ENCODE measurements at regions not wholly inside any gene's neighbourhood (a gene's known extent, or its start where the extent isn't known, plus 50 kb on each side); places are given as distances from the start of the nearest gene placed in this dataset.

DNA sequence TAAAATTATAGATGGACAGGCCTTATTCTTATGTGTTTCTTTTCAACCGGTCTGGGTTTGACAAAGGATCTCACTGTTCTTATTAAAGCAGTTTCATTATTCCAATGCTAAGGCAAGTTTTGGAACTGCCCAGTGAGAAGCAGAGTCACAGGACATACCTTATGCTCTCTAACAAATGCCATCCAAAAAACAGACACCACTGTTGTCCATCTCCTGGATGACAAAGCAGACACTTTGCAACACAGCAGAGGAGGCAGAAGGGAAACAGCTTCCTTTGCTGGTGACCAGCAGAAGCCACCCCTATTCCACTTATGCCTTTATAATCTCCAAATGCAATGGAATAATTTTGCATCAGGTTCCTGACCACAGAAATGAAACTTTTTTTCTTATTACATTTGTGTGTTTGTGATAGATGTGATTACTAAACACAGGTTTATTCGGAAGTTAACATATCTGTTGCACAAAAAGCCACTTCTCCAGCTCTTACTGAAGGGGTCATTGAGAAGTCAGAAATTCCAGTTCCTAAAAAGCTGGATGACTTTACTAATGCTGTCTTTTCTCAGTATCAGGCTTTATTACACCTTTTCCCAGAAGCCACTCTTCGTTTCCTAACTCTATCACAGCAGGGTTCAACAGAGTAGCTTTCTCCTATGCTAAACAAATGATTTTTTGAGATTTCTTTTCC, 115.6 kb downstream of the BTG1 start:
- peak; percentile 69 for DNase-seq

GRCh38 chr12:92029136-92029535, 116.5 kb downstream of the BTG1 start:
- DNase-seq = no peak

DNA sequence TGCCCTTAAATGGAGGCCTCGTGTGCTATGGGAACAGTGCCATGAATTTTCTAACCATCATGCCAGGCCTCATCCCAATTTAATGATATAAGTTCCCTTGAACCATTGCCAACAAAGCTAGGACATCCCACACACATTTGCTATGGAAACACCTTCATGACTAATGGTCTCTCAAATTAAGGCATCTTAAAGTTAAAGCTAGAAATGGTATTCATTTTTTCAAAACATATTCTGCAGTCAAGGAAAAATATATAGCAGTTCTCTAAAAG, 117.3 kb downstream of the BTG1 start:
- no peak for DNase-seq

DNA sequence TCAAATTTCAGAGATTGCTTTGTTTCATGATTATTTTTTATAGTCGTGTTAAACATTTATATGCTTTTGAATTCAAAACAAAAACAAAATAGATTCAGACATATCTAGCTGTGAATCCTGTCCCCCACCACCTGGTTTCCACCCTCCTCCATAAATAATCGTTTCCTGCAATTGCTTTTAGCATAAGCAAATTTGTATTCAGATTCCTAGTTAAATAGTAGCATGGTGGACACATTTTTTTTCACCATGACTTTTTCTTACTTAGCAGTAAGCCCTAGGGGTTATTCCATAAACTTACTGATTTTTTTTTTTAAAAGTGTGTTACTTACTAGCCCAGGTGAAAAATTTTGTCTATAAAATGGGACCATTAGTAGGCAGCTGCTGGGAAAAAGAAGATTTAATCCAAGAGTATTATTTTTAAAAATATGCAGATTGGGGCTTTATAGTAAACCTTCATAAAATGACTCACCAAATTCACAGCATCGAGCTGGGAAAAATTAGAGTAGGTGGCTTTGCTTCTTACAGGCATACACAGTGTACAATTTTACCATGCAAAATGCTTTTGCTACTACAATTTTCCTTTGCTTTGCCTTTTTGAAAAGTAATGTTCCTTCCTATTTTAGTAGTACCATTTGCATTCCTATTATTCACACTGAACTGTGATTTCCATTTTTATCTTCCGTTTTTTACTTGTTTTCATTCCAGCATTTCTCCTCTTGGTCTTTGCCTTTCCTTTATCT, 117.8 kb downstream of the BTG1 start:
- no peak for DNase-seq

DNA sequence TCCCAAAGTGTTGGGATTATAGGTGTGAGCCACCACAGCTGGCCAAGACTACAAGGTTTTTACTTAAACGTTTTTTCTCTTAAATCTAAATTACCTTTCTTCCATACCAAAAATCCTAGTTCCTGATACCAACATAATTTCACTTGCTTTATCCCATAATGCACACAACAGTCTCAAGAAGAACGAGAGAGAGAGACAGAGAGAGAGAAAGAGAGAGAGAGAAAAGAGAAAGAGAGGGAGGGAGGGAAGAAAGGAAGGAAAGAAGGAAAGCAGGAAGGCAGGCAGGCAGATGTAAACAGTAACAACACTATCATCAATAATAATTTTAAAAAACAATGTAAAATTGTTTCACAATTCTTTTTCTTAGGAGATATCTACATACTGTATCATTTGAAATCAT, 118.4 kb downstream of the BTG1 start:
- DNase-seq = no peak

DNA sequence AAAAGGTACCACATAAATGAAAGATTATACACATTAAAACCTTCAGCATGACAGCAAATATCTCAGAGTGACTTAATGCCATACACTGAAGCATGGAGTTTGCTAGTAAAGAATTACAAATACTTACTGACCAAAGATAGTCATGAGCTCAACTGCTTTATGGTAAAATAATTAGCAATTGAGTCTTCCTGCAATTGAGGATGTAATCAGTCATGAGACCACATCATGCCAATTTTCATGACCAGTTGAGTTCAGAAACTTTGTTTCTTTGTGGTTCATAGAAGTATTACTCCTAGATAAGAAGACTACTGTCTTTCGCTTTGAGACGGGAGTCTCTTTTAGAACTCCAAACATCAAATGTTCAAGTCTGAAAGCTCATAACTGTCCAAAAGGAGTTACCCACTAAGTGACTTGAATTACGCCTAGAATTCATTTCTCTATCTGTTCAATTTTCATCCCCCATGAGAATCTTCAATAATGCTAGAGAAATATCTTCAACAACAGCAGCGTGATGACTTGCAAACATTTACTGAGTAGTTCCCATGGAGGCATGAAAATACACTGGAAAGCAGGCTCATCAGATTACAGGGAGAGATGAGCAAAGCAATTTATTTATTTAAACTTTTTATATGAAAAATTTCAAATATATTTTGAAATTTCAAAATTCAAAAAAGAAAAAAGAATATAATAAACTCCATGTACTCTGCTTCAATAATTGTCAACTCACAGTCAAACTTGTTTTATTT, 120.0 kb downstream of the BTG1 start:
- peak; percentile 18 for DNase-seq

DNA sequence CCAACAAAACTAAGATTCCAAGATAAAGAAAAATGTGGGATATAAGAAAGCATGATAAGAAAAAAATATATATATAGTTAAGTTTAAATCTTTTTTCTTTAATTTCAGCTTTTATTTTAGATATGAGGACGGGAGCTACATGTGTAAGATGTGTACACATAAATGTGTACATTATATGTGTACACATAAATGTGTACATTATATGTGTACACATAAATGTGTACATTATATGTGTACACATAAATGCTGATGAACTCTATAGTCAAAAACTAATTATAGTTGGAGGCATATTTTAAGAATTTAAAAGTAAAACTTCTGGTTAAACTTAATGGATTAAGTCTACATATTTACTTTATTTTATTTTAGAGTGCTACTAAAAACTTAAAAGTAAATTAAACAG, 123.6 kb downstream of the BTG1 start:
- no peak for DNase-seq

- no peak for DNase-seq
Measured at GRCh38 chr12:92021666-92022035, 124.0 kb downstream of the BTG1 start.

GRCh38 chr12:92020983-92021665, 124.5 kb downstream of the BTG1 start:
- no peak for DNase-seq

DNA sequence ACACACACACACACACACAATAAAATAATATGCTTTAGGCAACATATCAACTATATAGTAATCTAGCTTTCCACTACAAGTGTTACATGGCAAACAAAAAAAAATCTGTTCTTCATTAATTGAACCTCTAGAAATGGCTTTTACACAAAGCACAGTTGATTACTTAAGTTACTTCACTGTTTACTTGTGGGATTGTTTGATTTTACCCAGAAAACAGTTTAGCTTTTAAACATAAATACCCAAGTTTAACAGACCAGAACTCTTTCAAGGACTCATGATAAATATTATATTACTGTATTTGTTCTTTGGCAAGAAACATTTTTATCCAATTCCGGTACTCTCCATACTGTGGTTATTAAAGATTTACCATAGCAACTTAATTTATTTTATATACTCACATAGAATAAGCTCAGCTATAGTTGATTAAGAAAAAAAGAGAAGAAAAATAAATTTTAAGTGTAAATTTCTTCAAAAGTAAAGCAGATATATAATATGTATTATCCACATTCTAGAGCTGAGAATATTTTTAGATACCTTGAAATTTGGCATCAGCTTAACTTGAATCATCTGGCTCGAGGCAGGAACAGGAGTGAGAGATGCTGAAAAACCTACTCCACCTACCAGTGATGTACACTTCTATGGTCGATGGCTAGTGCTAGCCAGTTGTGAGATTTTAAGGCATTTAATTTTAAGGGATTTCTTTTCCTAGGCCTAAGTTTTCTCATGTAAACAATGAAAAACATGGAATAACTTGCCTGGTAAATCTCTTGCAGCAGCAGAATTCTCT, 126.0 kb downstream of the BTG1 start:
- no peak for DNase-seq

DNA sequence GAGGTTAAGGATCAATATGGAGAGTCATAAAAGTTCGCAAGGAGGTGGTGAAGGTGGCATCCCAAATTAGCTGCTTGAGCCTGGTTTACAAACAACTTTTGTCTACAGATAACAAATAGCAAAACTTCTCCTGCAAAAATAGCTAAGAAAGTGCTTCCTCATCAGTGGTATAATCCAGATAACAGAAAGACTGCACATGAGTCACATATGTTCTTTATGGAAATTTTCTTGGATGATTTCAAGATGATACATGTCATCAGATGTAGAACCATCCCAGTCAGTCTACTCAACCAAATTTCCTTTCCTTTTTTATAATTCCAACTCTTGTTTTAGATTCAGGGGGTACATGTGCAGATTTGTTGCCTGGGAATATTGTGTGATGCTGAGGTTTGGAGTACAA, 133.0 kb downstream of the BTG1 start:
- peak; percentile 16 for DNase-seq

DNA sequence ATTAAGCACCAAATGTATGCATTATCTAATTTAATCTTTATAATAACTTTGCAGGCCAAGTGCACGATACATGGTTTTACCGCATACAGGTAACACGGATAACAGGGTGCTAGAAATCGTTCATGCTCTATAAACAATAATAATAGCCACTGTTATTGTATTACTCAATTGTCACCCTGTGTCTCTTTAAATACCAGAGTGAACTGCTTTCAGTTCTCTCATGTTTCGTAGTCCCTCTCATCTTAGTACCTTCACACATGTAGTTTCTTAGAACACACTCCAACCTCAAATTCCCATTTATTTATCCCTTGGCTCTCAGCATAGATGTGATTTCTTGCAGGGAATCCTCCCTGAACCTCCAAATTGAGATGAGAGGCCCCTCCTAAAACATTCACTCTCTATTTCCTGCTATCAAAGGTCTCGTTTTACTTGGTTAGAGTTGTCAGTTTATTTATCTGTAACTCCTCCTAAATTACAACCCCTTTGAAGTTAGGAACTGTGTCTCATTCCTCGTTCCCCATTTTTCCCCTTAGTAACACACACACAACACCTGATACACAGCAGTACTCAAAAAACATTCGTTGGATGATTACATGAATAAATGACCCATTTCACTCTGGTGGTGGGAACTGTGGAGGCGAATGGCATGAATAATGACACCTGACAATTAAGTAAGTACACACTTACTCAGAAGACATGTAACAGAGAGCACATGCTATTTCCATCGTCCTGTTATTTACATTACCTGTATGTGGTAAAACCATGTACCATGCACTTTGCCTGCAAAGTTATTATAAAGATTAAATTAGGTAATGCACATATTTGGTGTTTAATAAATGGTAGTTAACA, 134.6 kb downstream of the BTG1 start:
- no peak for DNase-seq

DNA sequence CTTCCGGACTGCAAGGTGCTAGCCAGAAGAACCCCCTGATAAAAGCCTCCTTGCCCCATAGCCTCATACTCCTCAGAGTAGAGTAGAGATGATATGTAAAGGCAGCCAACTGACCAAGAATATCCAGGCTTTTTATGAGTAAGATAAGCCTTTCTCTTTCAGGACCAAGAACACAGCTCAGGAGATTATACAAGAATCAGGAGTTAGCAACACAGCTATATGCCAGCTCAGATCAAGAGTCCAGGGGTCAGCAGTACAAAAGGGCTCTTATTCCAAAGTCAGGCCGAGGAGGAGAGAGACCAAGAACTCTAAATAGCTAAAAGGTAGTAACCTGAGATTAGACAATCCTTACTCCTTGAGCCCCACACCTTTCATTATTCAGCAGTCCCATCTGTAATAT, 135.3 kb downstream of the BTG1 start:
- DNase-seq = no peak

DNA sequence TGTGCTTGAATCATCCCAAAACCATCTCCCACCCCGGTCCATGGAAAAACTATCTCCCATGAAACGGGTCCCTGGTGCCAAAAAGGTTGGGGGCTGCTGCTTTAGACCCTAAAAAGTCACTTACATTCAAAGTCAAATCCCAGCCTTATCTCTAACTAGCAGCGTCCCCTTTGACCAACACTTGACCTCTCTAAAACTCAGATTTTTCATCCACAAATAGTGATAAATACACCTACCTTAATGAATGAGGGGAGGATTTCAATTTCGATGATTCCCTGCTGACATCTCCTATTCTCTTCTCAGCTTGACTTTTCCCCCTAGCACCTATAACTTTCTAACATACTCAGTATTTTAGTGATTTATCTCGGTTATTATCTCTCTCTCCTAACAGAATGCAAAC, 137.3 kb downstream of the BTG1 start:
- no peak for DNase-seq

DNA sequence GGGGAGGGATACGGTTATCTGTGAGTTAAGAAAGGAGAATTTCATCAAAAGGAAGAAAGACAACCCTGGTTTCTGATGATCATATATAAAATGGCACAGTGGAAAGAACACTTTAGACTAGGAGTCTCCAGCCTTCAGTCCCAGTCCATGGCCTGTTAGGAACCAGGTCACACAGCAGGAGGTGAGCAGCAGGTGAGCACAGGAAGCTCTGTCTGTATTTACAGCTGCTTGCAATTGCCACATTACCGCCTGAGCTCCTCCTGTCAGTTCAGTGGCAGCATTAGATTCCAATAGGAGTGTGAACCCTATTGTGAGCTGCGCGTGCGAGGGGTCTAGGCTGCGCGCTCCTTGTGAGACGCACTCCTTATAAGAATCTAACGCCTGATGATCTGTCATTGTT, 137.9 kb downstream of the BTG1 start:
- no peak for DNase-seq

DNA sequence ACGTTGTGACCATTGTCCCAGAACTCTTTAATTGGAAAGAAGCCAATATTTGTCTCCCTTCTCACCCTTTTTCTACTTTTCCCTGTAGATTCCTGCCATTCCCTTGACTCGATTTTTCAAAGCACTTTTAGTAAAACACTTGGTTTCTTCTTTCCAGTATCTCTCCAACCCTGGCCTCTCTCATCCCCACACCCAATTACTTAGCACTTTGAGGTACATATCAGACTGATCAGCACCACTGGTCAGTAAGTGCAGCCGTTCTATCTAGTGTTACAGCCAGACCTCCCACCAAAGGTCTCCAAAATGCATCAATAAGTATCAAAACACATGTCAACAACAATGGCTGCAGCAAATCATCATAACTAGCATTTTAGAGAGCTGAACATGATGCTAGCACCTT, 141.9 kb downstream of the BTG1 start:
- no peak for DNase-seq

DNA sequence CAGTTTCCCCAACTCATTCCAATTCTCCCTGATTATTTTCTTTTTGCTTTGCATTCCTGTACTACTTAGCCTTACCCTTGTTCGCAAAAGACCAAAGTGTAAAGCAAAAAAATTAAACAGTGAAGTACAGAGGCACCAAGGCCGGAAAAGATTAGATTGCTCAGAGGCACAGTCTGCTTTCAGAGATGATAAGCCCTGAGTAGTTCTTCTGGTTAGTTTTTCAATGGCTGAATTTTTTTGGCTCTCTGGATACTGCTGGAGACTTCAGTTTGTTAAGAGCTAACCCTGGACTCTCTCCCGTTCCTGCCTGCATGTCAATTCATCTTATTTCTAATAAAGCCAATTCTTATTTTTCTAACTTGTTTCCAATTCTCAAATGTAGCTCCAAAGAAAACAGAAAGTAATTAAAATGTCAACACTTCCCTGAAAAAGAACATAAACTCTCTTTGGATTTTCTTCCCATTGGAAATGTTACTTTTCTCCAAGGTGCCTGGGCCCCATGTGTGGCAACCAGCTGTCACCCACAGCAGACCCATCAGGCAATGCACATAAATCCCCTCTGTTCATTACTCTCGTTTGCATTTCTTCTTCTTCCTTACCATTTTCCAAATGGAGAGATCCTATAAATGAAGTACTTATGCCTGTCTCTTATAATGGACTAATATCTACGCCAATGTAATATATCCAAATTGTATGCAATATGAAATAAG, 142.8 kb downstream of the BTG1 start:
- DNase-seq = no peak

DNA sequence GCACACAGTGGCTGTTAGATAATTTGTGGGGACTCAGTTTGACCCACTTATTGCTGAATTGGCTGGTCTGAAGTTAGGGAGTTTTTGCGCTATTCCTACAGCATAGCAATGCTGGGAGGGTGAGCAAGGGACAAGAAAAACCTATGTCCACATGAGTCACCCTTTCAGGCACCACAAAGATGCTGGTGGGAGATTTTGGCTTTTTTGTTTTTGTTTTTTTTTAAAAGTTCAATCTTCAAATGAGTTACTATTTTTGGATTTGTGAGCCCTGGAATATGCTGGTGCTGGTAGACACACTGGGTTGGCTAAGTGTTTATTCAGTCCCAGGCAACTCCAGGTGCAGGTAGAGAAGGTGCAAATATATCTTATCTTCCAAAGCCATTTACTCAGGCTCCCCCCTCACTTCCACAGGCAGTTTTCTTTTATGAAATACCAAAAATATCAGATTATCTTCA, 143.4 kb downstream of the BTG1 start:
- DNase-seq = no peak

- no peak for DNase-seq
Measured at GRCh38 chr12:92000597-92000996, 145.0 kb downstream of the BTG1 start.

DNA sequence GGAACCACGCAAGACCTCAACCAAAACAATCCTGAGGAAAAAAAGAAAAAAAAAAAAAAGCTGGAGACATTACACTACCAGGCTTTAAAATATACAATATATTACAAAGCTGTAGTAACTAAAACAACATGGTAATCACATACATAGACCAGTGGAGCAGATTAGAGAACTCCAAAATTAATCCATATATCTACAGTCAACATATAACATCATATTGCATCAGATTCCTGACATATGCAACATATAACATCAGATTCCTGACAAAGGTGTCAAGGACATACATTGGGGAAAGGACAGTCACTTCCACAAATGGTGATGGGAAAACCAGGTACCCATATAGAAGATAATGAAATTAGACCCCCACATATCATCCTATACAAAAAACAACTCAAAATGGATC, 145.8 kb downstream of the BTG1 start:
- no peak for DNase-seq

GRCh38 chr12:91998316-91998715, 147.3 kb downstream of the BTG1 start:
- DNase-seq = no peak

Measured in inflammatory macrophage treated with lipopolysaccharide for 4 hours (primary cell).